ENCODE measurements at regions not wholly inside any gene's neighbourhood (a gene's known extent, or its start where the extent isn't known, plus 50 kb on each side); places are given as distances from the start of the nearest gene placed in this dataset.

- DNase-seq (ENCODE audit: extremely low read depth in 1 of 2, low read depth in 1 of 2), result no peak
These were observed 815.3 kb upstream of the HS6ST1 start for GRCh38 chr2:129133692-129134641.

GRCh38 chr2:129135017-129135416 lies 816.3 kb upstream of the HS6ST1 start:
- no peak for DNase-seq (ENCODE audit: extremely low read depth in 1 of 2, low read depth in 1 of 2)

GRCh38 chr2:129139380-129139779 lies 820.7 kb upstream of the HS6ST1 start:
- no peak for DNase-seq (ENCODE audit: extremely low read depth in 1 of 2, low read depth in 1 of 2)

- DNase-seq (ENCODE audit: extremely low read depth in 1 of 2, low read depth in 1 of 2), result no peak
These were observed 823.8 kb upstream of the HS6ST1 start for GRCh38 chr2:129142465-129142864.

- DNase-seq (ENCODE audit: extremely low read depth in 1 of 2, low read depth in 1 of 2), result no peak
These were observed 825.6 kb upstream of the HS6ST1 start for GRCh38 chr2:129144082-129144791.

GRCh38 chr2:129152514-129152913 lies 827.0 kb upstream of the RAB6C start:
- no peak for DNase-seq (ENCODE audit: extremely low read depth in 1 of 2, low read depth in 1 of 2)

GRCh38 chr2:129160879-129161278 lies 818.6 kb upstream of the RAB6C start:
- no peak for DNase-seq (ENCODE audit: extremely low read depth in 1 of 2, low read depth in 1 of 2)

GRCh38 chr2:129164220-129164949 lies 815.1 kb upstream of the RAB6C start:
- DNase-seq (ENCODE audit: extremely low read depth in 1 of 2, low read depth in 1 of 2), result no peak

- DNase-seq (ENCODE audit: extremely low read depth in 1 of 2, low read depth in 1 of 2), result no peak
These were observed 814.5 kb upstream of the RAB6C start for GRCh38 chr2:129165006-129165405.

- no peak for DNase-seq (ENCODE audit: extremely low read depth in 1 of 2, low read depth in 1 of 2)
These were observed 812.0 kb upstream of the RAB6C start for GRCh38 chr2:129167456-129167855.

- DNase-seq (ENCODE audit: extremely low read depth in 1 of 2, low read depth in 1 of 2), result no peak
These were observed 808.9 kb upstream of the RAB6C start for GRCh38 chr2:129170570-129170969.

GRCh38 chr2:129174143-129174542 lies 805.3 kb upstream of the RAB6C start:
- no peak for DNase-seq (ENCODE audit: extremely low read depth in 1 of 2, low read depth in 1 of 2)

GRCh38 chr2:129175051-129175450 lies 804.4 kb upstream of the RAB6C start:
- DNase-seq (ENCODE audit: extremely low read depth in 1 of 2, low read depth in 1 of 2), result no peak

GRCh38 chr2:129176375-129176774 lies 803.1 kb upstream of the RAB6C start:
- no peak for DNase-seq (ENCODE audit: extremely low read depth in 1 of 2, low read depth in 1 of 2)

- no peak for DNase-seq (ENCODE audit: extremely low read depth in 1 of 2, low read depth in 1 of 2)
These were observed 801.1 kb upstream of the RAB6C start for GRCh38 chr2:129178356-129178755.

- no peak for DNase-seq (ENCODE audit: extremely low read depth in 1 of 2, low read depth in 1 of 2)
These were observed 800.3 kb upstream of the RAB6C start for GRCh38 chr2:129179199-129179598.

- no peak for DNase-seq (ENCODE audit: extremely low read depth in 1 of 2, low read depth in 1 of 2)
These were observed 799.2 kb upstream of the RAB6C start for GRCh38 chr2:129180124-129180716.

GRCh38 chr2:129181433-129181832 lies 798.0 kb upstream of the RAB6C start:
- no peak for DNase-seq (ENCODE audit: extremely low read depth in 1 of 2, low read depth in 1 of 2)

- DNase-seq (ENCODE audit: extremely low read depth in 1 of 2, low read depth in 1 of 2), result no peak
These were observed 797.5 kb upstream of the RAB6C start for GRCh38 chr2:129181963-129182362.

- DNase-seq (ENCODE audit: extremely low read depth in 1 of 2, low read depth in 1 of 2), result no peak
These were observed 792.1 kb upstream of the RAB6C start for GRCh38 chr2:129187343-129187742.

- DNase-seq (ENCODE audit: extremely low read depth in 1 of 2, low read depth in 1 of 2), result no peak
These were observed 791.0 kb upstream of the RAB6C start for GRCh38 chr2:129188451-129188850.

Measured in stimulated activated CD8-positive, alpha-beta memory T cell treated with anti-CD3 and anti-CD28 coated beads, Interleukin-7, amount 100 ng/mL, for 48 hours (primary cell).